ENCODE measurements at regions not wholly inside any gene's neighbourhood (a gene's known extent, or its start where the extent isn't known, plus 50 kb on each side); places are given as distances from the start of the nearest gene placed in this dataset.
"Not testable (repeated sequence)": the region's sequence is repeated elsewhere in the genome, so short reads cannot be mapped to it uniquely, and the experiment has no call there.

DNA sequence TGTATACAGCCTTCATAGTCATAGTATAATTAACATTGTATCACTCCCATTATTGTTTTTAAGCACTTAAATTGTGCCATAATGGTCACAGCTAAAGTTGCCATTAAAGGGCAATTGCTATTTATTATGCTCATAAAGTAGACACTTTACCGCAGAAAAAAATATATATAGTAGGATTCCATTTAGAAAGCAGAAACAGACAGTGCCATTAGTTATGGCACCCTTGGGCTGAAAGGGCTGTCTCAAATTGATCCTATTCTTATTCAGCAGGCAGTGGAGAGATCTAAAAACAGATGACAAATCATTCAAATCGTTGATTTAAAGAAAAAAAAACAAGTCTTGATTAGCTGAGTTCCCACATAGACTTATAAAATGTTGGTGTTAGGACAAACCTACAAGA lies 514.2 kb upstream of the ROBO2 start:
- no peaks in the 10 kb centered on the region for H3K79me2 ChIP-seq (ENCODE audit: low read length)
- no peak overlapping the region for H2AFZ ChIP-seq (ENCODE audit: low read length)
- no peak overlapping the region for H3K4me2 ChIP-seq (ENCODE audit: low read length)
- H3K4me1 ChIP-seq (ENCODE audit: insufficient read depth, low read length), result no peaks in the 10 kb centered on the region
- ATAC-seq (no peak), DNase-seq (no peak)
- H3K9ac ChIP-seq (ENCODE audit: low read length), result no peak overlapping the region
- H3K4me3 ChIP-seq (ENCODE audit: low read length), result no peak overlapping the region
- no peaks in the 10 kb centered on the region for H3F3A ChIP-seq (ENCODE audit: low read length, unreplicated experiment)
- H3K27ac ChIP-seq (ENCODE audit: low read length), result no peak overlapping the region
- no TSS peak for BruUV-seq (replicated peaks)
- no peaks in the 10 kb centered on the region for H3K9me3 ChIP-seq (ENCODE audit: low read length)
- TF ChIP-seq, protein P1, sequence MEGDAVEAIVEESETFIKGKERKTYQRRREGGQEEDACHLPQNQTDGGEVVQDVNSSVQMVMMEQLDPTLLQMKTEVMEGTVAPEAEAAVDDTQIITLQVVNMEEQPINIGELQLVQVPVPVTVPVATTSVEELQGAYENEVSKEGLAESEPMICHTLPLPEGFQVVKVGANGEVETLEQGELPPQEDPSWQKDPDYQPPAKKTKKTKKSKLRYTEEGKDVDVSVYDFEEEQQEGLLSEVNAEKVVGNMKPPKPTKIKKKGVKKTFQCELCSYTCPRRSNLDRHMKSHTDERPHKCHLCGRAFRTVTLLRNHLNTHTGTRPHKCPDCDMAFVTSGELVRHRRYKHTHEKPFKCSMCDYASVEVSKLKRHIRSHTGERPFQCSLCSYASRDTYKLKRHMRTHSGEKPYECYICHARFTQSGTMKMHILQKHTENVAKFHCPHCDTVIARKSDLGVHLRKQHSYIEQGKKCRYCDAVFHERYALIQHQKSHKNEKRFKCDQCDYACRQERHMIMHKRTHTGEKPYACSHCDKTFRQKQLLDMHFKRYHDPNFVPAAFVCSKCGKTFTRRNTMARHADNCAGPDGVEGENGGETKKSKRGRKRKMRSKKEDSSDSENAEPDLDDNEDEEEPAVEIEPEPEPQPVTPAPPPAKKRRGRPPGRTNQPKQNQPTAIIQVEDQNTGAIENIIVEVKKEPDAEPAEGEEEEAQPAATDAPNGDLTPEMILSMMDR (conservative IDR thresholded peaks at IDR 0.05; ENCODE audit: low read depth, low read length), result no peak
- TF ChIP-seq EZH2 (IDR thresholded peaks at IDR 0.05; ENCODE audit: low read length, unreplicated experiment) (no peak), EZH2phosphoT487 (IDR thresholded peaks at IDR 0.05; ENCODE audit: borderline replicate concordance, low read length) (no peak)
- no peaks in the 10 kb centered on the region for H3K36me3 ChIP-seq (ENCODE audit: low read depth, low read length)
- CTCF ChIA-PET, result no interaction called here
- no peaks in the 10 kb centered on the region for H4K20me1 ChIP-seq (ENCODE audit: low read length)
- intact Hi-C loops (cut with micrococcal nuclease), result no loop called here
- no peaks in the 10 kb centered on the region for H3K9me2 ChIP-seq (replicated peaks; ENCODE audit: low read length)
- peaks cover 10% of the 10 kb centered on the region; the same call in 1 of the 2 replicates for H3K27me3 ChIP-seq (ENCODE audit: low read length)
- POLR2A ChIA-PET (ENCODE audit: unreplicated experiment), result no interaction called here

DNA sequence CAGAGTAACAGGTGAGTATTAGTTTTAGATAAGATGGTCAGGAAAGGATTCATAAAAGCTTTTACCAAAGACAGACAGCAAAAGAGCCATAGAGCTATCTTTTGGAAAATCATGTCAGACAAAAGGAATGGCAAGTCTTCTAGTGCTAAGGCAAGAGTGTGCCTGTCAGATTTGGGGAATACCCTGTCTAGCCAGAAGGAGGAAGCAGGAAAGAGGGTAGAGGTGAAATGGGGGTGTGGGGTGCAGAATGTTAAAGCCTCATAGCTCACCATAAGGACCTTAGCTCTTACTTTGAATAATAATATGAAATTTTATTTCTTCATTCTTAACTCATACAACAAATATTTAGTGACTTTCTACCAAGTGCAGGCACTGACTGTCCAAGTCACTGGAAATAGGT lies 512.1 kb upstream of the ROBO2 start:
- no peak for ATAC-seq
- Histone ChIP-seq H2AFZ (ENCODE audit: low read length) (no peak overlapping the region), H3K4me1 (ENCODE audit: insufficient read depth, low read length) (no peaks in the 10 kb centered on the region), H3K27ac (ENCODE audit: low read length) (no peak overlapping the region), H3K9me2 (replicated peaks; ENCODE audit: low read length) (no peaks in the 10 kb centered on the region), H3K9me3 (ENCODE audit: low read length) (no peaks in the 10 kb centered on the region), H3K9ac (ENCODE audit: low read length) (no peak overlapping the region), H3F3A (ENCODE audit: low read length, unreplicated experiment) (no peaks in the 10 kb centered on the region), H4K20me1 (ENCODE audit: low read length) (no peaks in the 10 kb centered on the region), H3K79me2 (ENCODE audit: low read length) (no peaks in the 10 kb centered on the region), H3K4me2 (ENCODE audit: low read length) (no peak overlapping the region), H3K36me3 (ENCODE audit: low read depth, low read length) (no peaks in the 10 kb centered on the region), H3K4me3 (ENCODE audit: low read length) (no peak overlapping the region), H3K27me3 (ENCODE audit: low read length) (peaks cover 11% of the 10 kb centered on the region; the same call in 1 of the 2 replicates)
- no peak for TF ChIP-seq EZH2phosphoT487 (IDR thresholded peaks at IDR 0.05; ENCODE audit: borderline replicate concordance, low read length)
- TF ChIP-seq EZH2 (IDR thresholded peaks at IDR 0.05; ENCODE audit: low read length, unreplicated experiment), result no peak
- TF ChIP-seq, protein P1 (conservative IDR thresholded peaks at IDR 0.05; ENCODE audit: low read depth, low read length), result no peak
- POLR2A ChIA-PET (ENCODE audit: unreplicated experiment), result no interaction called here
- intact Hi-C loops (cut with micrococcal nuclease), result no loop called here
- BruUV-seq (replicated peaks), result no TSS peak
- CTCF ChIA-PET, result no interaction called here
- DNase-seq, result no peak

DNA sequence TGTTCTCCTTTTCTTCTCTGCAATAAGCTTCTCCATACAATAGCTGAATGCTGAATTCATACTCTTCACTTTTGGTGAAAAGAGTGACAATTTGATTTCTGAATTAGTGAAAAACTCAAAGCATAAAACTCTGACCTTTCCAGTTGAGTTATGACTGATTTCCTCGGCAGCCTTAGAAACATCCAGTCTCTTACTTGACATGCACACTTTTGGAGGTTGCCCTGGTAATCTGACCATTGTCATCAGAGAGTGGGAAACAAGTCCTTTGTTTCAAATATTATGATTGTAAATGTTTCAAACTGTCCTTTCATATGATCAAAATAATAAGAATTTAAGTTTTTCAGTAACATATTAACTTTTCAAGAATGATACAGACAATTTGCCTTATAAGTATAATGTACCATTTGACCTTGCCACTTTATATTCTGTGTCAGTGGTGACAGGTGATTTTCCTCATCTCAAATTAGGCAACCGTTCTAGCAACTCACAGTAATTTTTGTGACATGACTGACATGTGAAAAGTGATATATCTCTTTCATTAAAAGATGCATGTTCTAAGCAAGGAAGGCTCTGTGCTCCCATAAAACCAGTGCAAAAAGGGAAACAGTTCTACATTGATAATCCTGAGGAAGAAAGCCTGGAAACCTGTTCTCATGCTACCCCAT lies 507.6 kb upstream of the ROBO2 start:
- DNase-seq (no peak), ATAC-seq (no peak)
- H3F3A ChIP-seq (ENCODE audit: low read length, unreplicated experiment), result no peaks in the 10 kb centered on the region
- no peak overlapping the region for H3K4me2 ChIP-seq (ENCODE audit: low read length)
- CTCF ChIA-PET, result no interaction called here
- no peaks in the 10 kb centered on the region for H4K20me1 ChIP-seq (ENCODE audit: low read length)
- POLR2A ChIA-PET (ENCODE audit: unreplicated experiment), result no interaction called here
- no peaks in the 10 kb centered on the region for H3K4me1 ChIP-seq (ENCODE audit: insufficient read depth, low read length)
- H3K9me3 ChIP-seq (ENCODE audit: low read length), result no peaks in the 10 kb centered on the region
- no peaks in the 10 kb centered on the region for H3K79me2 ChIP-seq (ENCODE audit: low read length)
- peaks cover 11% of the 10 kb centered on the region; the same call in 1 of the 2 replicates for H3K27me3 ChIP-seq (ENCODE audit: low read length)
- no peak overlapping the region for H3K4me3 ChIP-seq (ENCODE audit: low read length)
- H3K36me3 ChIP-seq (ENCODE audit: low read depth, low read length), result no peaks in the 10 kb centered on the region
- TF ChIP-seq EZH2phosphoT487 (IDR thresholded peaks at IDR 0.05; ENCODE audit: borderline replicate concordance, low read length), result no peak
- TF ChIP-seq, protein P1 (conservative IDR thresholded peaks at IDR 0.05; ENCODE audit: low read depth, low read length), result no peak
- no peak for TF ChIP-seq EZH2 (IDR thresholded peaks at IDR 0.05; ENCODE audit: low read length, unreplicated experiment)
- intact Hi-C loops (cut with micrococcal nuclease), result no loop called here
- no peak overlapping the region for H3K27ac ChIP-seq (ENCODE audit: low read length)
- no peaks in the 10 kb centered on the region for H3K9me2 ChIP-seq (replicated peaks; ENCODE audit: low read length)
- BruUV-seq (replicated peaks), result no TSS peak
- no peak overlapping the region for H3K9ac ChIP-seq (ENCODE audit: low read length)
- no peak overlapping the region for H2AFZ ChIP-seq (ENCODE audit: low read length)

DNA sequence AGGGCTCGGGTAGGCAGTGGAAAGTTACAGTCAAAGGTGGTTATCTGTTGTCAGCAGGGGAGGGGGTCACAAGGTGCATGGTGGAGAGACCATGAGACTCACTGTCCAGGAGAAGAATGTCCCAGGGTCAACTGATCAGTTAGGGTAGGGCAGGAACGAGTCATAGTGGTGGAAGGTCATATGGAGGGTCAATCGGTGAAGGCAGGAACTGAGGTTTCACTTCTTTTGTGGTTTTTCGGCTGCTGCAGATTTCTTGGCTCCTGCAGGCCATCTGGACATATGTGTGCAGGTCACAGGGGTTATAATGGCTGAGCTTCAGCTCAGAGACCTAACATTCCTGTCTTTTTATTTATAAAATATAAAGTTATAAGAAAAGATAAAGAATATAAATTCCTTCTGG lies 506.2 kb upstream of the ROBO2 start:
- H3K4me1 ChIP-seq (ENCODE audit: insufficient read depth, low read length); H3K79me2 ChIP-seq (ENCODE audit: low read length); H3K9ac ChIP-seq (ENCODE audit: low read length); BruUV-seq (replicated peaks); ATAC-seq; CTCF ChIA-PET; H3K36me3 ChIP-seq (ENCODE audit: low read depth, low read length); H3K27ac ChIP-seq (ENCODE audit: low read length); H3K4me2 ChIP-seq (ENCODE audit: low read length); H3F3A ChIP-seq (ENCODE audit: low read length, unreplicated experiment); H4K20me1 ChIP-seq (ENCODE audit: low read length); H3K4me3 ChIP-seq (ENCODE audit: low read length); H3K9me2 ChIP-seq (replicated peaks; ENCODE audit: low read length); POLR2A ChIA-PET (ENCODE audit: unreplicated experiment); H3K9me3 ChIP-seq (ENCODE audit: low read length); H2AFZ ChIP-seq (ENCODE audit: low read length); DNase-seq; intact Hi-C loops (cut with micrococcal nuclease): not testable (repeated sequence)
- peaks cover 11% of the 10 kb centered on the region; the same call in 1 of the 2 replicates for H3K27me3 ChIP-seq (ENCODE audit: low read length)
